GM23338 (cell line): ENCODE measurements at regions not wholly inside any gene's neighbourhood (a gene's known extent, or its start where the extent isn't known, plus 50 kb on each side); places are given as distances from the start of the nearest gene placed in this dataset.

Source experiments
- ATAC-seq: fragments of 200-7000 bp; cut with Tn5 transposase; 3 replicates; pipeline ENCODE4 v1.9.1; 2020
- DNase-seq: peaks from one replicate; pipeline ENCODE4 v3.0.0-alpha.2; 2015; ENCODE audit warnings: low spot score
- H2AFZ ChIP-seq: fragments of 200-600 bp; sonication (generic); 2 replicates; pipeline ENCODE4 v1.8.0; 2016; ENCODE audit warnings: antibody characterized with exemption, mild to moderate bottlenecking, moderate library complexity
- H3F3A ChIP-seq: fragments of 200-600 bp; sonication (generic); replicated peaks from 2 replicates; pipeline ENCODE4 v1.8.0; 2017; ENCODE audit warnings: antibody characterized with exemption, mixed run types, low read depth
- H3K27ac ChIP-seq: fragments of 200-600 bp; sonication (generic); 2 replicates; pipeline ENCODE4 v1.6.1; 2016; ENCODE audit warnings: low read depth
- H3K27me3 ChIP-seq: fragments of 200-600 bp; sonication (generic); 2 replicates; pipeline ENCODE4 v1.8.0; 2016; ENCODE audit warnings: mild to moderate bottlenecking, mixed run types, moderate library complexity; ENCODE audit not compliant: insufficient read depth
- H3K36me3 ChIP-seq: fragments of 200-600 bp; sonication (generic); 2 replicates; pipeline ENCODE4 v1.8.0; 2016; ENCODE audit warnings: mild to moderate bottlenecking; ENCODE audit not compliant: insufficient read depth
- H3K4me1 ChIP-seq: fragments of 200-600 bp; sonication (generic); 2 replicates; pipeline ENCODE4 v1.8.0; 2016; ENCODE audit warnings: mild to moderate bottlenecking, moderate library complexity; ENCODE audit not compliant: insufficient read depth
- H3K4me2 ChIP-seq: fragments of 200-600 bp; sonication (generic); 2 replicates; pipeline ENCODE4 v1.7.1; 2017; ENCODE audit warnings: mixed run types
- H3K4me3 ChIP-seq: fragments of 200-600 bp; sonication (generic); 2 replicates; pipeline ENCODE4 v1.6.1; 2016; ENCODE audit warnings: mixed run types
- H3K79me2 ChIP-seq: fragments of 200-600 bp; sonication (generic); replicated peaks from 2 replicates; pipeline ENCODE4 v1.8.0; 2017; ENCODE audit warnings: mild to moderate bottlenecking; ENCODE audit not compliant: insufficient read depth
- H3K9me2 ChIP-seq: fragments of 200-600 bp; sonication (generic); 2 replicates; pipeline ENCODE4 v1.8.0; 2017; ENCODE audit not compliant: insufficient read depth
- H4K20me1 ChIP-seq: fragments of 200-600 bp; sonication (generic); replicated peaks from 2 replicates; pipeline ENCODE4 v1.8.0; 2017; ENCODE audit warnings: mild to moderate bottlenecking; ENCODE audit not compliant: insufficient read depth
- H3K27ac Mint-ChIP-seq: 2 replicates; pipeline ENCODE4 v1.8.0; 2020; ENCODE audit warnings: inconsistent platforms, mild to moderate bottlenecking, moderate library complexity, mixed read lengths
- H3K27me3 Mint-ChIP-seq: 3 replicates; pipeline ENCODE4 v1.8.0; 2022; ENCODE audit warnings: low read depth, mild to moderate bottlenecking, moderate library complexity, mixed read lengths, inconsistent platforms; ENCODE audit not compliant: insufficient read depth, poor library complexity
- H3K36me3 Mint-ChIP-seq: 3 replicates; pipeline ENCODE4 v1.8.0; 2021; ENCODE audit warnings: low read depth, mild to moderate bottlenecking, inconsistent platforms, moderate library complexity, mixed read lengths
- H3K4me1 Mint-ChIP-seq: 3 replicates; pipeline ENCODE4 v1.8.0; 2020; ENCODE audit warnings: mild to moderate bottlenecking, inconsistent platforms, mixed read lengths
- H3K4me3 Mint-ChIP-seq: 3 replicates; pipeline ENCODE4 v1.8.0; 2021; ENCODE audit warnings: moderate library complexity, mild to moderate bottlenecking, inconsistent platforms, mixed read lengths
- H3K9me3 Mint-ChIP-seq: 3 replicates; pipeline ENCODE4 v1.8.0; 2020; ENCODE audit warnings: moderate library complexity, mild to moderate bottlenecking, inconsistent platforms, mixed read lengths
- EZH2phosphoT487 ChIP-seq: fragments of 200-600 bp; sonication (generic); IDR thresholded peaks from one replicate; pipeline ENCODE4 v1.8.1; 2018; ENCODE audit warnings: antibody characterized with exemption; ENCODE audit not compliant: unreplicated experiment
- TF ChIP-seq, protein P1 (sequence below): IDR thresholded peaks from one replicate; pipeline ENCODE4 v1.6.1; 2018; ENCODE audit warnings: antibody characterized with exemption; ENCODE audit not compliant: unreplicated experiment
- TF ChIP-seq, protein P2 (sequence below): fragments of 250-450 bp; sonication (Bioruptor Pico); IDR thresholded peaks from 2 replicates; pipeline ENCODE4 v1.5.0; 2020; ENCODE audit warnings: mild to moderate bottlenecking, moderate library complexity
- TF ChIP-seq, protein P3 (sequence below), 2 experiments: fragments of 200-600 bp in 1 of 2; sonication (generic) in 1 of 2; conservative IDR thresholded peaks; 2 replicates each; pipeline versions ENCODE4 v1.5.1 to v1.6.1; 2016 to 2017; ENCODE audit warnings: antibody characterized with exemption in 2 of 2, low read depth in 2 of 2, mild to moderate bottlenecking in 2 of 2, moderate library complexity in 1 of 2

DNA sequence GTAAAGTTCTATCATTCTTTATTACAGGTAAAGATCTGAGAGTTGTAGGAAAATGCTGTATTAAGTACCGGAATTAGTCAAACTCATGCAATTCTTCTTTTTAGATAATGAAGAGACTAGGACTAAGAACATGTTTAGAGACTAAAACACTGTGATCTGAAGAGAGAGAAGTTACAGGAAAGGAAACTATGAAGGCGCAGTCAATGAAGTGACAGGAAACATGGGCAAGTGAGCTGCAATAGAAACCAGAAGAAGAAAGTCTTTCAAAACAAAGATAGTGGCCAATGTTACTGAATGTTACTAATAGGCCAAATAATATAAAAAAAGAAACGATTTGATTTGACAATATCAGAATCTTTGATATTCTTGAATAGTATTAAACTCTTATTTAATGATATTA, 659.4 kb upstream of the RGS18 start (continued):
- TF ChIP-seq, protein P1, sequence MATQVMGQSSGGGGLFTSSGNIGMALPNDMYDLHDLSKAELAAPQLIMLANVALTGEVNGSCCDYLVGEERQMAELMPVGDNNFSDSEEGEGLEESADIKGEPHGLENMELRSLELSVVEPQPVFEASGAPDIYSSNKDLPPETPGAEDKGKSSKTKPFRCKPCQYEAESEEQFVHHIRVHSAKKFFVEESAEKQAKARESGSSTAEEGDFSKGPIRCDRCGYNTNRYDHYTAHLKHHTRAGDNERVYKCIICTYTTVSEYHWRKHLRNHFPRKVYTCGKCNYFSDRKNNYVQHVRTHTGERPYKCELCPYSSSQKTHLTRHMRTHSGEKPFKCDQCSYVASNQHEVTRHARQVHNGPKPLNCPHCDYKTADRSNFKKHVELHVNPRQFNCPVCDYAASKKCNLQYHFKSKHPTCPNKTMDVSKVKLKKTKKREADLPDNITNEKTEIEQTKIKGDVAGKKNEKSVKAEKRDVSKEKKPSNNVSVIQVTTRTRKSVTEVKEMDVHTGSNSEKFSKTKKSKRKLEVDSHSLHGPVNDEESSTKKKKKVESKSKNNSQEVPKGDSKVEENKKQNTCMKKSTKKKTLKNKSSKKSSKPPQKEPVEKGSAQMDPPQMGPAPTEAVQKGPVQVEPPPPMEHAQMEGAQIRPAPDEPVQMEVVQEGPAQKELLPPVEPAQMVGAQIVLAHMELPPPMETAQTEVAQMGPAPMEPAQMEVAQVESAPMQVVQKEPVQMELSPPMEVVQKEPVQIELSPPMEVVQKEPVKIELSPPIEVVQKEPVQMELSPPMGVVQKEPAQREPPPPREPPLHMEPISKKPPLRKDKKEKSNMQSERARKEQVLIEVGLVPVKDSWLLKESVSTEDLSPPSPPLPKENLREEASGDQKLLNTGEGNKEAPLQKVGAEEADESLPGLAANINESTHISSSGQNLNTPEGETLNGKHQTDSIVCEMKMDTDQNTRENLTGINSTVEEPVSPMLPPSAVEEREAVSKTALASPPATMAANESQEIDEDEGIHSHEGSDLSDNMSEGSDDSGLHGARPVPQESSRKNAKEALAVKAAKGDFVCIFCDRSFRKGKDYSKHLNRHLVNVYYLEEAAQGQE = no peak
- TF ChIP-seq EZH2phosphoT487 = no peak

DNA sequence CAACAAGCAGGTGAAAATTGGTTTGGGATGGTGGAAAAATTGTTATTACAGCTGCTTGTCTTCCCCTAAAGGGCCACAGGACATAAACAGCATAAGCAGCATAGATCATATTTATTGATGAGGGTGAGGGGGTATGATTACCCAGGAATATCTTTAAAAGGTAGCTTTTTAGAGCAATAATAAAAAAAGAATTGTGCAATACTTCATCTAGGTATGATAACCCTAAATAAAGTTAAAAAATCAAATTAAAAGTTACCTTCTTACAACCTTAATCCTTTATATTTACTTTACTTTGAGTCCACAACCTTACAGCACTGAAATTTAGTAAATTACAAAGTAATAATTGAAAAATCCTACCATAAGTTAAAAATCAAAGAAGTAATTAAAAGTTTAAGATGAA, 653.3 kb upstream of the RGS18 start:
- H2AFZ ChIP-seq = no peak overlapping the region
- no peaks in the 10 kb centered on the region for H3K27me3 ChIP-seq
- H3K36me3 ChIP-seq = no peaks in the 10 kb centered on the region
- no peaks in the 10 kb centered on the region; the same call in 2 of the 3 replicates for H3K4me1 Mint-ChIP-seq
- no peak overlapping the region for H3K27ac ChIP-seq
- no peak for ATAC-seq
- no peaks in the 10 kb centered on the region for H3K9me3 Mint-ChIP-seq
- no peaks in the 10 kb centered on the region for H3F3A ChIP-seq
- no peaks in the 10 kb centered on the region for H3K36me3 Mint-ChIP-seq
- no peaks in the 10 kb centered on the region for H3K4me1 ChIP-seq
- TF ChIP-seq, protein P2, sequence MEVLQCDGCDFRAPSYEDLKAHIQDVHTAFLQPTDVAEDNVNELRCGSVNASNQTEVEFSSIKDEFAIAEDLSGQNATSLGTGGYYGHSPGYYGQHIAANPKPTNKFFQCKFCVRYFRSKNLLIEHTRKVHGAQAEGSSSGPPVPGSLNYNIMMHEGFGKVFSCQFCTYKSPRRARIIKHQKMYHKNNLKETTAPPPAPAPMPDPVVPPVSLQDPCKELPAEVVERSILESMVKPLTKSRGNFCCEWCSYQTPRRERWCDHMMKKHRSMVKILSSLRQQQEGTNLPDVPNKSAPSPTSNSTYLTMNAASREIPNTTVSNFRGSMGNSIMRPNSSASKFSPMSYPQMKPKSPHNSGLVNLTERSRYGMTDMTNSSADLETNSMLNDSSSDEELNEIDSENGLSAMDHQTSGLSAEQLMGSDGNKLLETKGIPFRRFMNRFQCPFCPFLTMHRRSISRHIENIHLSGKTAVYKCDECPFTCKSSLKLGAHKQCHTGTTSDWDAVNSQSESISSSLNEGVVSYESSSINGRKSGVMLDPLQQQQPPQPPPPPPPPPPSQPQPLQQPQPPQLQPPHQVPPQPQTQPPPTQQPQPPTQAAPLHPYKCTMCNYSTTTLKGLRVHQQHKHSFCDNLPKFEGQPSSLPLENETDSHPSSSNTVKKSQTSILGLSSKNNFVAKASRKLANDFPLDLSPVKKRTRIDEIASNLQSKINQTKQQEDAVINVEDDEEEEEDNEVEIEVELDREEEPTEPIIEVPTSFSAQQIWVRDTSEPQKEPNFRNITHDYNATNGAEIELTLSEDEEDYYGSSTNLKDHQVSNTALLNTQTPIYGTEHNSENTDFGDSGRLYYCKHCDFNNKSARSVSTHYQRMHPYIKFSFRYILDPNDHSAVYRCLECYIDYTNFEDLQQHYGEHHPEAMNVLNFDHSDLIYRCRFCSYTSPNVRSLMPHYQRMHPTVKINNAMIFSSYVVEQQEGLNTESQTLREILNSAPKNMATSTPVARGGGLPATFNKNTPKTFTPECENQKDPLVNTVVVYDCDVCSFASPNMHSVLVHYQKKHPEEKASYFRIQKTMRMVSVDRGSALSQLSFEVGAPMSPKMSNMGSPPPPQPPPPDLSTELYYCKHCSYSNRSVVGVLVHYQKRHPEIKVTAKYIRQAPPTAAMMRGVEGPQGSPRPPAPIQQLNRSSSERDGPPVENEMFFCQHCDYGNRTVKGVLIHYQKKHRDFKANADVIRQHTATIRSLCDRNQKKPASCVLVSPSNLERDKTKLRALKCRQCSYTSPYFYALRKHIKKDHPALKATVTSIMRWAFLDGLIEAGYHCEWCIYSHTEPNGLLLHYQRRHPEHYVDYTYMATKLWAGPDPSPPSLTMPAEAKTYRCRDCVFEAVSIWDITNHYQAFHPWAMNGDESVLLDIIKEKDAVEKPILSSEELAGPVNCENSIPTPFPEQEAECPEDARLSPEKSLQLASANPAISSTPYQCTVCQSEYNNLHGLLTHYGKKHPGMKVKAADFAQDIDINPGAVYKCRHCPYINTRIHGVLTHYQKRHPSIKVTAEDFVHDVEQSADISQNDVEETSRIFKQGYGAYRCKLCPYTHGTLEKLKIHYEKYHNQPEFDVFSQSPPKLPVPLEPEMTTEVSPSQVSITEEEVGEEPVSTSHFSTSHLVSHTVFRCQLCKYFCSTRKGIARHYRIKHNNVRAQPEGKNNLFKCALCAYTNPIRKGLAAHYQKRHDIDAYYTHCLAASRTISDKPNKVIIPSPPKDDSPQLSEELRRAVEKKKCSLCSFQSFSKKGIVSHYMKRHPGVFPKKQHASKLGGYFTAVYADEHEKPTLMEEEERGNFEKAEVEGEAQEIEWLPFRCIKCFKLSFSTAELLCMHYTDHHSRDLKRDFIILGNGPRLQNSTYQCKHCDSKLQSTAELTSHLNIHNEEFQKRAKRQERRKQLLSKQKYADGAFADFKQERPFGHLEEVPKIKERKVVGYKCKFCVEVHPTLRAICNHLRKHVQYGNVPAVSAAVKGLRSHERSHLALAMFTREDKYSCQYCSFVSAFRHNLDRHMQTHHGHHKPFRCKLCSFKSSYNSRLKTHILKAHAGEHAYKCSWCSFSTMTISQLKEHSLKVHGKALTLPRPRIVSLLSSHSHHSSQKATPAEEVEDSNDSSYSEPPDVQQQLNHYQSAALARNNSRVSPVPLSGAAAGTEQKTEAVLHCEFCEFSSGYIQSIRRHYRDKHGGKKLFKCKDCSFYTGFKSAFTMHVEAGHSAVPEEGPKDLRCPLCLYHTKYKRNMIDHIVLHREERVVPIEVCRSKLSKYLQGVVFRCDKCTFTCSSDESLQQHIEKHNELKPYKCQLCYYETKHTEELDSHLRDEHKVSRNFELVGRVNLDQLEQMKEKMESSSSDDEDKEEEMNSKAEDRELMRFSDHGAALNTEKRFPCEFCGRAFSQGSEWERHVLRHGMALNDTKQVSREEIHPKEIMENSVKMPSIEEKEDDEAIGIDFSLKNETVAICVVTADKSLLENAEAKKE (CRISPR knock-in tag) = no peak
- TF ChIP-seq, protein P3, sequence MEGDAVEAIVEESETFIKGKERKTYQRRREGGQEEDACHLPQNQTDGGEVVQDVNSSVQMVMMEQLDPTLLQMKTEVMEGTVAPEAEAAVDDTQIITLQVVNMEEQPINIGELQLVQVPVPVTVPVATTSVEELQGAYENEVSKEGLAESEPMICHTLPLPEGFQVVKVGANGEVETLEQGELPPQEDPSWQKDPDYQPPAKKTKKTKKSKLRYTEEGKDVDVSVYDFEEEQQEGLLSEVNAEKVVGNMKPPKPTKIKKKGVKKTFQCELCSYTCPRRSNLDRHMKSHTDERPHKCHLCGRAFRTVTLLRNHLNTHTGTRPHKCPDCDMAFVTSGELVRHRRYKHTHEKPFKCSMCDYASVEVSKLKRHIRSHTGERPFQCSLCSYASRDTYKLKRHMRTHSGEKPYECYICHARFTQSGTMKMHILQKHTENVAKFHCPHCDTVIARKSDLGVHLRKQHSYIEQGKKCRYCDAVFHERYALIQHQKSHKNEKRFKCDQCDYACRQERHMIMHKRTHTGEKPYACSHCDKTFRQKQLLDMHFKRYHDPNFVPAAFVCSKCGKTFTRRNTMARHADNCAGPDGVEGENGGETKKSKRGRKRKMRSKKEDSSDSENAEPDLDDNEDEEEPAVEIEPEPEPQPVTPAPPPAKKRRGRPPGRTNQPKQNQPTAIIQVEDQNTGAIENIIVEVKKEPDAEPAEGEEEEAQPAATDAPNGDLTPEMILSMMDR (conservative IDR thresholded peaks at IDR 0.05; ENCODE audit: low read depth in 2 of 2) = no peak
- no peak overlapping the region for H3K4me3 ChIP-seq
- H3K9me2 ChIP-seq = no peaks in the 10 kb centered on the region
- H3K4me2 ChIP-seq = no peak overlapping the region
- no peaks in the 10 kb centered on the region for H3K27me3 Mint-ChIP-seq
- no peaks in the 10 kb centered on the region for H3K79me2 ChIP-seq
- no peak overlapping the region for H3K4me3 Mint-ChIP-seq
- H3K27ac Mint-ChIP-seq = no peak overlapping the region
- H4K20me1 ChIP-seq = no peaks in the 10 kb centered on the region
- no peak for DNase-seq
